ENCODE measurements at regions not wholly inside any gene's neighbourhood (a gene's known extent, or its start where the extent isn't known, plus 50 kb on each side); places are given as distances from the start of the nearest gene placed in this dataset.

DNA sequence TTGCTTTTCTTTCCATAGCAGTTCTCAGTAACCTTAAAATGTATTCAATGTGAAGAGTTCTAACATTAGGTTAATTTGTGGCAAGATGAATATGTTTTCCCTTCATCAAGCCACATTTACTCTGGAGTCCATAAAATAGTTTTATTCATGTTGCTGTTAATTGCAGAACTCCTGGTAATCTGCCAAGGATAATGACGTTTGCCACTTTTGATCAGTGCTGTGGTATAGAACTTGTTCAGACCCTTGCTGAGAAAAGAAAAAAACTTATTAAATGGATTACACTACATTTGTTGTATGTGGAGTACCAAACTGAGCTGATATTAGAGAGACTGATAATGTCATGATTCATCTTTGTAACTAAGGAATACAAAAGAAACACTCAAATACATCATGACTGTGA lies 212.4 kb upstream of the DMAC1 start:
- no peaks in the 10 kb centered on the region for H3K9me3 ChIP-seq (ENCODE audit: insufficient read depth, low read length)
- no peak for DNase-seq (ENCODE audit: low read depth, low spot score)

DNA sequence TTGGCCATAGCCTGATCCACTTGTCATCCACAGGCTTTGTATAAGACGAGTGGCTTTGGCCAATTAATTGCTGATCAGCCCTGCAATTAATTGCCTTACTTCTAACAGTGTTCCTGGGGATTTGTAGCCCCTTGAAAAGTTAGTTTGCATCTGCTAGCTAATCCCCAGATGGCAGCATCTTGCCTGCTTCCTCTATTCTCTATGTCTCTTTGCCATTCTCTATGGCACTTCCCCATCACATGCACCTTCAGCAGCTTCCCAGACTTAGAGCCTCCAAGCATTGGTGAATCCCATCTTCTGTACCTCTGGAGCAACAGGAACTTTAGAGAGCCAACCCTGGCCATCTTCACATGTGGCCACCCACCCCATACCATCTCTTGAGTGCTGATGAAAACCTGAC lies 197.0 kb upstream of the DMAC1 start:
- no peak overlapping the region for H3K9ac ChIP-seq (ENCODE audit: insufficient read length, low read depth)
- H3K27me3 ChIP-seq (ENCODE audit: insufficient read depth, insufficient read length) = no peaks in the 10 kb centered on the region
- no peaks in the 10 kb centered on the region for H3K9me3 ChIP-seq (ENCODE audit: insufficient read depth, low read length)
- no peak for DNase-seq (ENCODE audit: low read depth, low spot score)
- no peaks in the 10 kb centered on the region for H3K36me3 ChIP-seq (ENCODE audit: insufficient read depth, insufficient read length, low read length)
- no peak for TF ChIP-seq YY1 (IDR thresholded peaks at IDR 0.05; ENCODE audit: insufficient read depth, insufficient read length)
- TF ChIP-seq SUZ12 (IDR thresholded peaks at IDR 0.05; ENCODE audit: extremely low read depth, insufficient read depth, insufficient read length) = no peak
- TF ChIP-seq ZNF274 (IDR thresholded peaks at IDR 0.05; ENCODE audit: low read depth, low read length) = no peak
- no peak overlapping the region for H3K4me3 ChIP-seq (ENCODE audit: insufficient read length, low read depth)
- no peaks in the 10 kb centered on the region for H3K4me1 ChIP-seq (ENCODE audit: insufficient read depth, insufficient read length)

More for the DNA sequence above, 212.4 kb upstream of the DMAC1 start:
- Histone ChIP-seq H3K4me1 (ENCODE audit: insufficient read depth, insufficient read length) (no peaks in the 10 kb centered on the region), H3K27me3 (ENCODE audit: insufficient read depth, insufficient read length) (no peaks in the 10 kb centered on the region), H3K36me3 (ENCODE audit: insufficient read depth, insufficient read length, low read length) (no peaks in the 10 kb centered on the region), H3K4me3 (ENCODE audit: insufficient read length, low read depth) (no peak overlapping the region), H3K9ac (ENCODE audit: insufficient read length, low read depth) (no peak overlapping the region)
- no peak for TF ChIP-seq ZNF274 (IDR thresholded peaks at IDR 0.05; ENCODE audit: low read depth, low read length)
- no peak for TF ChIP-seq SUZ12 (IDR thresholded peaks at IDR 0.05; ENCODE audit: extremely low read depth, insufficient read depth, insufficient read length)
- TF ChIP-seq YY1 (IDR thresholded peaks at IDR 0.05; ENCODE audit: insufficient read depth, insufficient read length) = no peak

DNA sequence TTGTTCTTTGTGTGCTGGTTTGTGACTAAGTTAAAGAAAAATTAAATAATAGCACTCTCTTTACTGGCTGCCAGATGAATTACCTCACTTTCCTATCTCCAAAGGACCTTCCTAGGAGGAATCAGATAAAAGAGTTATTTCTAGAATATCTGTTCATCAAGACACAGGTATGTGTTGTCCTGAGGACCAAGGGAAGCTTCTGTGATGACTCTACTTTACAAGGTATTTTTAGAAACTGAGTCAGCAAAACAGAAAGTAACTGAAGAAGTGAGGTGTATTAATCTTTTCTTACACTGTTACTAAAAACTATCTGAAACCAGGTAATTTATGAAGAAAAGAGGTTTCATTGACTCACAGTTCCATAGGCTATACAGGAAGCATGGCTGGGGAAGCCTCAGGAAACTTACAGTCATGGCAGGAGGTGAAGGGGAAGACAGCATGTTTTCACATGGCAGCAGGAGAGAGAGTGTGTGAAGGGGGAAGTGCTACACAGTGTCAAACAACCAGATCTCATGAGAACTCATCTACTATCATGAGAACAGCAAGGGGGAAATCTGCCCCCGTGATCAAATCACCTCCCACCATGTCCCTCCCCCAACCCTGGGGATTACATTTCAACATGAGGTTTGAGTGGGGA lies 189.2 kb upstream of the DMAC1 start:
- Histone ChIP-seq H3K27me3 (ENCODE audit: insufficient read depth, insufficient read length) (no peaks in the 10 kb centered on the region), H3K4me3 (ENCODE audit: insufficient read length, low read depth) (no peak overlapping the region), H3K4me1 (ENCODE audit: insufficient read depth, insufficient read length) (no peaks in the 10 kb centered on the region), H3K36me3 (ENCODE audit: insufficient read depth, insufficient read length, low read length) (no peaks in the 10 kb centered on the region), H3K9me3 (ENCODE audit: insufficient read depth, low read length) (no peaks in the 10 kb centered on the region), H3K9ac (ENCODE audit: insufficient read length, low read depth) (no peak overlapping the region)
- DNase-seq (ENCODE audit: low read depth, low spot score) = no peak
- no peak for TF ChIP-seq ZNF274 (IDR thresholded peaks at IDR 0.05; ENCODE audit: low read depth, low read length)

DNA sequence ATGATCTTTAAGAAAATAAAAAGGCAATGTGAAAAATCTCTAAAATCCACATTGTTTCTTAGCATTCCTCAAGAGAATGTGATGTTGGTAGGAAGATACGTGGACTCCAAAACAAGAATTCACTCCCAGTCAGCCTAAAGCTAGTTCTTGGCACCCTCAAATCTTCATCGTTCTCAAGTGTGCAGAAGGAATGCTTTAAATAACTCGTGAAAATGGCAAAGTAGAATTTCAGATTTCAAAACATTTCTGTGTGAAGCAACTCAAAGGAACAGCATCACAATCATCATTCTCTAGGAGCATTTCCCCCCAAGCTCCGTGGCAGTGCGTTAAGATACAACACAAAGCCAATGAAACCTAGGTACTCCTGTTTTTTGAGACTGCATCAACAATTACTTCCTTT lies 185.1 kb upstream of the DMAC1 start:
- no peak for TF ChIP-seq YY1 (IDR thresholded peaks at IDR 0.05; ENCODE audit: insufficient read depth, insufficient read length)
- TF ChIP-seq ZNF274 (IDR thresholded peaks at IDR 0.05; ENCODE audit: low read depth, low read length) = no peak
- TF ChIP-seq SUZ12 (IDR thresholded peaks at IDR 0.05; ENCODE audit: extremely low read depth, insufficient read depth, insufficient read length) = no peak
- H3K9ac ChIP-seq (ENCODE audit: insufficient read length, low read depth) = no peak overlapping the region

DNA sequence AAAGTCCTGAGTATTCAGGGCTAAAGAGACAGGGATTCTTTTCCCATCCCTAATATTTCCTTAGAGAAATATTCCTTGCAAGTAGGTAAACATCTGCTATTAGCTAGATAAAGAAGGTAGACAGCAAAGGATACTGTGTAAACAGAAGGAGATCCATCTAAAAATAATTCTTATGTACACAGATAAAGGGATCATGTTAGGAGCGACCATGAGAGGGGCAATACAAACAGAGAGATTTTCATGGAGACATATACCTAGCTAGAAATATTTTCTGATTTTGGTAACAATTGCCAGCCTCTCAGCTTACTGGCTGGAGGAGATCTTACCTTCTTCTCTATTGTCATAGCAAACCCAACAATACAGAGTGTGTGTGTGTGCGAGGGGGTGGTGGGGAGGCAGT lies 184.6 kb upstream of the DMAC1 start:
- H3K4me1 ChIP-seq (ENCODE audit: insufficient read depth, insufficient read length) = no peaks in the 10 kb centered on the region
- TF ChIP-seq ZNF274 (IDR thresholded peaks at IDR 0.05; ENCODE audit: low read depth, low read length) = no peak
- TF ChIP-seq YY1 (IDR thresholded peaks at IDR 0.05; ENCODE audit: insufficient read depth, insufficient read length) = no peak
- no peak for TF ChIP-seq SUZ12 (IDR thresholded peaks at IDR 0.05; ENCODE audit: extremely low read depth, insufficient read depth, insufficient read length)
- no peak for DNase-seq (ENCODE audit: low read depth, low spot score)
- H3K27me3 ChIP-seq (ENCODE audit: insufficient read depth, insufficient read length) = no peaks in the 10 kb centered on the region
- no peaks in the 10 kb centered on the region for H3K9me3 ChIP-seq (ENCODE audit: insufficient read depth, low read length)
- H3K4me3 ChIP-seq (ENCODE audit: insufficient read length, low read depth) = no peak overlapping the region
- no peaks in the 10 kb centered on the region for H3K36me3 ChIP-seq (ENCODE audit: insufficient read depth, insufficient read length, low read length)
- no peak overlapping the region for H3K9ac ChIP-seq (ENCODE audit: insufficient read length, low read depth)

More for the DNA sequence above, 185.1 kb upstream of the DMAC1 start:
- Histone ChIP-seq H3K27me3 (ENCODE audit: insufficient read depth, insufficient read length) (no peaks in the 10 kb centered on the region), H3K4me3 (ENCODE audit: insufficient read length, low read depth) (no peak overlapping the region), H3K36me3 (ENCODE audit: insufficient read depth, insufficient read length, low read length) (no peaks in the 10 kb centered on the region), H3K4me1 (ENCODE audit: insufficient read depth, insufficient read length) (no peaks in the 10 kb centered on the region), H3K9me3 (ENCODE audit: insufficient read depth, low read length) (no peaks in the 10 kb centered on the region)
- DNase-seq (ENCODE audit: low read depth, low spot score) = no peak

DNA sequence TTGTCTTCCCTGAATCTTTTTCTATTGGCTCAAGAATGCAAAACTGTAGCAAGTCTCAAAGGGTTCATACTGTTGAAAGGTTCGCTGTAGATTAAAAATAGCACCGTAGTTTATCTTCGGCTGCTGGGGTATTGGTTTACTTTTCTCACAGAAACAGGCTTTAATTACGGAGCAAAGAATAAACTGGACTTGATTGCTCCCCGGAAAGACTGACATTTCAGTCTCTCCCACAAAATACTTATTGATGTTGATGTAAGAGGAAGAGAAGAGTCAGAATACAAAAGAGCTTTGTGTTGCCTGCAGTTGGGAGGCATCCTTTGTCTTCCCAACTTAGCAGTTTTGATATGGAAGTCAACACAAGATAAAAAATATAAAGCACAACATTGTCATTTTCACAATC lies 183.9 kb upstream of the DMAC1 start:
- no peaks in the 10 kb centered on the region for H3K9me3 ChIP-seq (ENCODE audit: insufficient read depth, low read length)
- no peaks in the 10 kb centered on the region for H3K27me3 ChIP-seq (ENCODE audit: insufficient read depth, insufficient read length)
- H3K4me3 ChIP-seq (ENCODE audit: insufficient read length, low read depth) = no peak overlapping the region
- TF ChIP-seq ZNF274 (IDR thresholded peaks at IDR 0.05; ENCODE audit: low read depth, low read length) (no peak), YY1 (IDR thresholded peaks at IDR 0.05; ENCODE audit: insufficient read depth, insufficient read length) (no peak), SUZ12 (IDR thresholded peaks at IDR 0.05; ENCODE audit: extremely low read depth, insufficient read depth, insufficient read length) (no peak)
- H3K36me3 ChIP-seq (ENCODE audit: insufficient read depth, insufficient read length, low read length) = no peaks in the 10 kb centered on the region
- H3K4me1 ChIP-seq (ENCODE audit: insufficient read depth, insufficient read length) = no peaks in the 10 kb centered on the region
- no peak for DNase-seq (ENCODE audit: low read depth, low spot score)
- no peak overlapping the region for H3K9ac ChIP-seq (ENCODE audit: insufficient read length, low read depth)

DNA sequence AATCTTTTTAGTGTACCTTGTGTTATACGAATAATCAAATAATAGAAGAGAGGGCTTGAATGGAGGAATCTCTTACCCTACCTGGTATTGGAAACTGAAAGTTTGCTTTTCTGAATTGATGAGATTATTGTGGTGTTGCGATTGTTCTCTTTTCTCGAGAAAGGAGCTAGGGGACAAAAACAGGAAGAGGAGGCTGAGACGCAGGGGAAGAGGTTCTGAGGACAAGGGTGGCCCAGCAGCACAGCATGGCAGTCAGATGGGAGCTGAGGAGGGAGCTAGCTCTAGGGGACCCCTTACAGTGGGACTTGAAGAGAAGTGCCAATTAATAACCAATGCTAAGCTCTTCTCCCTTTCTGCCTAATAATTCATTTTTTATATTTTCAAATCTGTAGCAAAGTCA lies 183.3 kb upstream of the DMAC1 start:
- no peaks in the 10 kb centered on the region for H3K4me1 ChIP-seq (ENCODE audit: insufficient read depth, insufficient read length)
- no peak for DNase-seq (ENCODE audit: low read depth, low spot score)
- H3K27me3 ChIP-seq (ENCODE audit: insufficient read depth, insufficient read length) = no peaks in the 10 kb centered on the region
- no peaks in the 10 kb centered on the region for H3K36me3 ChIP-seq (ENCODE audit: insufficient read depth, insufficient read length, low read length)
- no peak overlapping the region for H3K9ac ChIP-seq (ENCODE audit: insufficient read length, low read depth)
- H3K4me3 ChIP-seq (ENCODE audit: insufficient read length, low read depth) = no peak overlapping the region
- H3K9me3 ChIP-seq (ENCODE audit: insufficient read depth, low read length) = no peaks in the 10 kb centered on the region
- no peak for TF ChIP-seq SUZ12 (IDR thresholded peaks at IDR 0.05; ENCODE audit: extremely low read depth, insufficient read depth, insufficient read length)
- TF ChIP-seq ZNF274 (IDR thresholded peaks at IDR 0.05; ENCODE audit: low read depth, low read length) = no peak
- TF ChIP-seq YY1 (IDR thresholded peaks at IDR 0.05; ENCODE audit: insufficient read depth, insufficient read length) = no peak
